K562 (cell line): ENCODE measurements at regions not wholly inside any gene's neighbourhood (a gene's known extent, or its start where the extent isn't known, plus 50 kb on each side); places are given as distances from the start of the nearest gene placed in this dataset.

ENCODE experiments used
- ATAC-seq: fragments of 200-7000 bp; cut with Tn5 transposase; 3 replicates; pipeline ENCODE4 v1.9.1; 2020; ENCODE audit warnings: moderate library complexity
- BruUV-seq: library from RNA; stranded (reverse); fragments of 400-500 nt; replicated peaks from 2 replicates; lab custom pipeline; 2021; lab: Mats Ljungman, UMichigan
- CTCF ChIA-PET: fragments of 300-600 bp; formaldehyde crosslinking; extraction: SDS; loops from one replicate; lab custom pipeline; 2021; ENCODE audit warnings: low intra/inter-chr PET ratio; lab: Yijun Ruan, JAX
- POLR2A ChIA-PET: fragments of 300-600, 350-650 bp; sonication (Branson Sonifier 250); formaldehyde crosslinking; extraction: SDS; loops from one replicate; lab custom pipeline; 2021; ENCODE audit warnings: antibody characterized with exemption, inconsistent platforms; lab: Yijun Ruan, JAX
- DNase-seq, 4 experiments: peaks; one replicate each; pipeline versions ENCODE4 v3.0.0 to v3.0.0-alpha.2; 2011 to 2018; ENCODE audit warnings: low spot score in 3 of 4, mixed read lengths in 3 of 4; ENCODE audit errors: extremely low read depth in 1 of 4
- FAIRE-seq: peaks from 2 replicates; lab custom pipeline; 2011; peaks lifted over from hg19 to GRCh38; lab: Jason Lieb, UNC
- H2AFZ ChIP-seq: 2 replicates; pipeline ENCODE4 v1.6.0; 2011; ENCODE audit warnings: low read depth, low read length, control low read depth, inconsistent platforms
- H3K27ac ChIP-seq: fragments of 200-600 bp; 3 replicates; pipeline ENCODE4 v1.8.0; 2011; ENCODE audit warnings: low read depth, mild to moderate bottlenecking, control low read depth, inconsistent platforms, low read length, moderate library complexity, mixed read lengths; ENCODE audit errors: extremely low read depth
- H3K27me3 ChIP-seq, 2 experiments: fragments of 300-600 bp in 1 of 2; 2 replicates in 1 of 2; 3 replicates in 1 of 2; pipeline versions ENCODE4 v1.6.0 to v1.8.0; 2011; ENCODE audit warnings: inconsistent platforms in 2 of 2, low read length in 2 of 2, mild to moderate bottlenecking in 1 of 2, mixed read lengths in 1 of 2, moderate library complexity in 1 of 2; ENCODE audit not compliant: control insufficient read depth in 2 of 2, insufficient read depth in 2 of 2
- H3K36me3 ChIP-seq: fragments of 300-600 bp; 3 replicates; pipeline ENCODE4 v1.8.0; 2011; ENCODE audit warnings: mild to moderate bottlenecking, low read length, inconsistent platforms; ENCODE audit not compliant: control insufficient read depth, insufficient read depth
- H3K4me1 ChIP-seq, 2 experiments: fragments of 200-600 bp in 1 of 2; replicated peaks in 1 of 2; 2 replicates in 1 of 2; 3 replicates in 1 of 2; pipeline versions ENCODE4 v1.5.1 to v1.8.0; 2011; ENCODE audit warnings: inconsistent platforms in 2 of 2, low read length in 2 of 2, mild to moderate bottlenecking in 1 of 2, mixed read lengths in 1 of 2, moderate library complexity in 1 of 2; ENCODE audit not compliant: control insufficient read depth in 2 of 2, insufficient read depth in 2 of 2
- H3K4me2 ChIP-seq: 2 replicates; pipeline ENCODE4 v1.6.1; 2011; ENCODE audit warnings: low read length, control low read depth, inconsistent platforms, mixed read lengths; ENCODE audit not compliant: insufficient read depth
- H3K4me3 ChIP-seq: fragments of 200-600 bp; sonication (generic), shearing (Covaris generic); 2 replicates; pipeline ENCODE4 v1.5.1; 2016; ENCODE audit warnings: control low read depth, inconsistent platforms
- H3K79me2 ChIP-seq: fragments of 200-600 bp; 3 replicates; pipeline ENCODE4 v1.8.0; 2011; ENCODE audit warnings: low read length, inconsistent platforms; ENCODE audit not compliant: control insufficient read depth, insufficient read depth
- H3K9ac ChIP-seq, 2 experiments: 2 replicates each; pipeline versions ENCODE4 v1.6.0 to v1.6.1; 2011; ENCODE audit warnings: low read depth in 2 of 2, low read length in 2 of 2, control low read depth in 1 of 2, inconsistent platforms in 1 of 2, mild to moderate bottlenecking in 1 of 2, mixed read lengths in 1 of 2; ENCODE audit not compliant: insufficient read depth in 1 of 2
- H3K9me1 ChIP-seq: one replicate; pipeline ENCODE4 v1.6.0; 2011; ENCODE audit warnings: inconsistent platforms, mild to moderate bottlenecking, low read length, moderate library complexity; ENCODE audit not compliant: control insufficient read depth, insufficient read depth
- H3K9me3 ChIP-seq: replicated peaks from 2 replicates; pipeline ENCODE4 v1.5.1; 2011; ENCODE audit warnings: low read depth, low read length, inconsistent platforms; ENCODE audit not compliant: control insufficient read depth, insufficient read depth
- H4K20me1 ChIP-seq: replicated peaks from 2 replicates; pipeline ENCODE4 v1.6.1; 2011; ENCODE audit warnings: low read length, inconsistent platforms, mixed read lengths; ENCODE audit not compliant: control insufficient read depth, insufficient read depth
- ARNT ChIP-seq, 2 experiments: fragments of 450-650 bp; IDR thresholded peaks; 2 replicates each; pipeline ENCODE4 v1.6.1; 2016; ENCODE audit warnings: mild to moderate bottlenecking in 1 of 2
- CBFA2T2 ChIP-seq: fragments of 450-650 bp; conservative IDR thresholded peaks from 2 replicates; pipeline ENCODE4 v1.6.1; 2017; ENCODE audit warnings: mild to moderate bottlenecking
- DACH1 ChIP-seq: fragments of 450-650 bp; IDR thresholded peaks from 2 replicates; pipeline ENCODE4 v1.6.1; 2018; ENCODE audit not compliant: partially characterized antibody
- DPF2 ChIP-seq: fragments of 450-650 bp; IDR thresholded peaks from 2 replicates; pipeline ENCODE4 v1.6.1; 2016
- FUS ChIP-seq: fragments of 200-400 bp; formaldehyde crosslinking; optimal IDR thresholded peaks from 2 replicates; pipeline ENCODE3; 2017; ENCODE audit warnings: low read depth, low read length
- NFYB ChIP-seq: IDR thresholded peaks from 2 replicates; pipeline ENCODE4 v1.6.1; 2011; ENCODE audit warnings: mild to moderate bottlenecking, moderate library complexity; ENCODE audit not compliant: insufficient read length; ENCODE audit errors: extremely low read depth
- NONO ChIP-seq, 2 experiments: fragments of 200-400 bp in 1 of 2; fragments of 450-650 bp in 1 of 2; formaldehyde crosslinking in 1 of 2; IDR thresholded peaks; 2 replicates each; pipeline ENCODE4 v1.6.1; 2017; ENCODE audit warnings: low read depth in 2 of 2, mild to moderate bottlenecking in 2 of 2, moderate library complexity in 2 of 2, low read length in 1 of 2
- SRSF9 ChIP-seq: fragments of 200-400 bp; formaldehyde crosslinking; IDR thresholded peaks from 2 replicates; pipeline ENCODE4 v1.6.1; 2017; ENCODE audit warnings: low read depth, low read length, borderline replicate concordance
- ZC3H8 ChIP-seq: fragments of 450-650 bp; IDR thresholded peaks from 2 replicates; pipeline ENCODE4 v1.6.1; 2017
- ZNF408 ChIP-seq: fragments of 250-450 bp; sonication (Bioruptor Pico); IDR thresholded peaks from 2 replicates; pipeline ENCODE4 v1.4.0; 2020; ENCODE audit warnings: low read depth, mild to moderate bottlenecking, moderate library complexity
- ZNF584 ChIP-seq: fragments of 200-800 bp; sonication (Bioruptor generic); IDR thresholded peaks from 2 replicates; pipeline ENCODE4 v1.6.1; 2016; ENCODE audit warnings: low read depth, mild to moderate bottlenecking, missing genetic modification characterization, missing compliant biosample characterization
- ZNF76 ChIP-seq: fragments of 250-450 bp; sonication (Bioruptor Pico); IDR thresholded peaks from 2 replicates; pipeline ENCODE4 v1.4.0; 2020; ENCODE audit warnings: mild to moderate bottlenecking, moderate library complexity, borderline replicate concordance
- WGBS: fragments of 100-300 bp; shearing (Covaris generic); methylation state at CpG from one replicate; pipeline ENCODE4 v1.1.6; 2016; ENCODE audit warnings: low coverage, mixed read lengths; ENCODE audit not compliant: insufficient coverage; ENCODE audit errors: missing lambda C conversion rate; 5-methylcytosine and 5-hydroxymethylcytosine counted together
- in situ Hi-C: fragments of 300-500 bp; cut with MboI; formaldehyde crosslinking; loops from 4 replicates; pipeline ENCODE4 v1.15.0; 2018; ENCODE audit warnings: inconsistent platforms, mixed read lengths
- intact Hi-C: fragments of 100-400 bp; cut with micrococcal nuclease; formaldehyde crosslinking; loops from 2 replicates; pipeline ENCODE4 v1.14.2; 2022
- TF ChIP-seq, protein P1 (sequence below), 2 experiments: IDR thresholded peaks in 1 of 2; conservative IDR thresholded peaks in 1 of 2; 2 replicates each; pipeline ENCODE4 v1.6.1; 2016; ENCODE audit warnings: low read depth in 2 of 2, mild to moderate bottlenecking in 1 of 2, missing compliant biosample characterization in 1 of 2, missing genetic modification characterization in 1 of 2, moderate library complexity in 1 of 2
- TF ChIP-seq, protein P2 (sequence below), 3 experiments: fragments of 200-800 bp in 1 of 3; fragments of 250-450 bp in 1 of 3; fragments of 450-650 bp in 1 of 3; sonication (Bioruptor Pico) in 1 of 3; sonication (Bioruptor generic) in 1 of 3; formaldehyde crosslinking in 1 of 3; IDR thresholded peaks; 2 replicates each; pipeline versions ENCODE4 v1.6.1 to v1.8.0; 2016 to 2022; ENCODE audit warnings: mild to moderate bottlenecking in 2 of 3, missing genetic modification characterization in 2 of 3, missing compliant biosample characterization in 1 of 3, moderate library complexity in 1 of 3

DNA sequence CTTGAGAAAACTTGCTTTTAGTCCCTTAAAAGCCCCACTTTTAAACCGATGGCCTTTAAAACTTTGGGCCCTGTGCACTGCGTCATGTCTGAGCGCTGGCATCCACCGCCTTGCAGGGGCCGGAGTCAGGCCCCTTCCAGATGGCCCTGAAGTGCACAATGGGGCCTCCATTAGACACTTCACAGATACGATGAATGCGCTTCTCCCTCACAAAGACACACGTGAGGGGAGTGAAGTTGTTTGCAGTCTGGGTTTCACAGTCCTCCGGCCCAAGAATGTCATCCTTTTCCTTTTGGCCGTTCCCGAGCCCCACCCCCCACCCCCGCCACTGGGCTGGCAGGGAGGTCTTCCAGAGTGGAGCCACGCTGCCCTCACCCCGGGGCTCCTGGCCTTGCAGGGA lies 415.1 kb upstream of the SALL3 start (continued):
- TF ChIP-seq NONO (IDR thresholded peaks at IDR 0.05; ENCODE audit: low read depth in 2 of 2, low read length in 1 of 2): no peak
- TF ChIP-seq, protein P1, sequence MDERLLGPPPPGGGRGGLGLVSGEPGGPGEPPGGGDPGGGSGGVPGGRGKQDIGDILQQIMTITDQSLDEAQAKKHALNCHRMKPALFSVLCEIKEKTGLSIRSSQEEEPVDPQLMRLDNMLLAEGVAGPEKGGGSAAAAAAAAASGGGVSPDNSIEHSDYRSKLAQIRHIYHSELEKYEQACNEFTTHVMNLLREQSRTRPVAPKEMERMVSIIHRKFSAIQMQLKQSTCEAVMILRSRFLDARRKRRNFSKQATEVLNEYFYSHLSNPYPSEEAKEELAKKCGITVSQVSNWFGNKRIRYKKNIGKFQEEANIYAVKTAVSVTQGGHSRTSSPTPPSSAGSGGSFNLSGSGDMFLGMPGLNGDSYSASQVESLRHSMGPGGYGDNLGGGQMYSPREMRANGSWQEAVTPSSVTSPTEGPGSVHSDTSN (CRISPR knock-in tag; IDR thresholded peaks at IDR 0.05; ENCODE audit: low read depth): no peak
- TF ChIP-seq, protein P1 (tag; conservative IDR thresholded peaks at IDR 0.05; ENCODE audit: low read depth): no peak
- TF ChIP-seq NFYB: no peak

DNA sequence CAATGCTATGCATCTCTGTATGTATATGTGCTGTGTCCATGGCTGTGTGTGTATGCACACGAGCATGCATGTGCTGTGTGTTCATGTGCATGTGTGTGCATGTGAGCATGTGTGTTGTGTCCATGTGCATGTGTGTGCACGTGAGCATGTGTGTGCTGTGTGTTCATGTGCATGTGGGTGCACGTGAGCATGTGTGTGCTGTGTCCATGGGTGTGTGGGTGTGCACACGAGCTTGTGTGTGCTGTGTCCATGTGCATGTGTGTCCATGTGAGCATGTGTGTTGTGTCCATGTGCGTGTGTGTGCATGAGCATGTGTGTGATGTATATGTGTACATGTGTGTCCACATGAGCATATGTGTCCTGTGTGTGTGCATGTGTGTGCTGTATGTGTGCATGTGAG lies 414.4 kb upstream of the SALL3 start:
- Histone ChIP-seq H3K79me2 (no peaks in the 10 kb centered on the region), H3K9ac (no peak overlapping the region), H2AFZ (no peak overlapping the region), H4K20me1 (no peaks in the 10 kb centered on the region), H3K9me1 (no peaks in the 10 kb centered on the region), H3K4me1 (no peaks in the 10 kb centered on the region), H3K4me2 (no peak overlapping the region), H3K36me3 (no peaks in the 10 kb centered on the region), H3K9me3 (no peaks in the 10 kb centered on the region), H3K27me3 (peaks cover 0 to 14% of the 10 kb centered on the region in 2 experiments; a peak in 2 of 5 replicates), H3K27ac (no peak overlapping the region), H3K4me3 (no peak overlapping the region)
- POLR2A ChIA-PET: no interaction called here
- no peak for DNase-seq
- ATAC-seq: no peak
- CTCF ChIA-PET: no interaction called here
- in situ Hi-C loops: no loop called here
- intact Hi-C loops: no loop called here
- 0% methylated on average over 3 of the region's 5 CpGs for WGBS
- FAIRE-seq: no peak
- BruUV-seq: no TSS peak
- TF ChIP-seq FUS (no peak), SRSF9 (no peak), DACH1 (no peak), ZC3H8 (no peak), DPF2 (no peak), ZNF408 (CRISPR knock-in tag) (no peak), ZNF584 (CRISPR knock-in tag) (no peak), ZNF76 (CRISPR knock-in tag) (no peak), CBFA2T2 (no peak), ARNT (IDR thresholded peaks at IDR 0.05) (no peak)
- TF ChIP-seq, protein P2, sequence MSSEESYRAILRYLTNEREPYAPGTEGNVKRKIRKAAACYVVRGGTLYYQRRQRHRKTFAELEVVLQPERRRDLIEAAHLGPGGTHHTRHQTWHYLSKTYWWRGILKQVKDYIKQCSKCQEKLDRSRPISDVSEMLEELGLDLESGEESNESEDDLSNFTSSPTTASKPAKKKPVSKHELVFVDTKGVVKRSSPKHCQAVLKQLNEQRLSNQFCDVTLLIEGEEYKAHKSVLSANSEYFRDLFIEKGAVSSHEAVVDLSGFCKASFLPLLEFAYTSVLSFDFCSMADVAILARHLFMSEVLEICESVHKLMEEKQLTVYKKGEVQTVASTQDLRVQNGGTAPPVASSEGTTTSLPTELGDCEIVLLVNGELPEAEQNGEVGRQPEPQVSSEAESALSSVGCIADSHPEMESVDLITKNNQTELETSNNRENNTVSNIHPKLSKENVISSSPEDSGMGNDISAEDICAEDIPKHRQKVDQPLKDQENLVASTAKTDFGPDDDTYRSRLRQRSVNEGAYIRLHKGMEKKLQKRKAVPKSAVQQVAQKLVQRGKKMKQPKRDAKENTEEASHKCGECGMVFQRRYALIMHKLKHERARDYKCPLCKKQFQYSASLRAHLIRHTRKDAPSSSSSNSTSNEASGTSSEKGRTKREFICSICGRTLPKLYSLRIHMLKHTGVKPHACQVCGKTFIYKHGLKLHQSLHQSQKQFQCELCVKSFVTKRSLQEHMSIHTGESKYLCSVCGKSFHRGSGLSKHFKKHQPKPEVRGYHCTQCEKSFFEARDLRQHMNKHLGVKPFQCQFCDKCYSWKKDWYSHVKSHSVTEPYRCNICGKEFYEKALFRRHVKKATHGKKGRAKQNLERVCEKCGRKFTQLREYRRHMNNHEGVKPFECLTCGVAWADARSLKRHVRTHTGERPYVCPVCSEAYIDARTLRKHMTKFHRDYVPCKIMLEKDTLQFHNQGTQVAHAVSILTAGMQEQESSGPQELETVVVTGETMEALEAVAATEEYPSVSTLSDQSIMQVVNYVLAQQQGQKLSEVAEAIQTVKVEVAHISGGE (CRISPR knock-in tag; IDR thresholded peaks at IDR 0.05): no peak
